ENCODE measurements at regions not wholly inside any gene's neighbourhood (a gene's known extent, or its start where the extent isn't known, plus 50 kb on each side); places are given as distances from the start of the nearest gene placed in this dataset.

DNA sequence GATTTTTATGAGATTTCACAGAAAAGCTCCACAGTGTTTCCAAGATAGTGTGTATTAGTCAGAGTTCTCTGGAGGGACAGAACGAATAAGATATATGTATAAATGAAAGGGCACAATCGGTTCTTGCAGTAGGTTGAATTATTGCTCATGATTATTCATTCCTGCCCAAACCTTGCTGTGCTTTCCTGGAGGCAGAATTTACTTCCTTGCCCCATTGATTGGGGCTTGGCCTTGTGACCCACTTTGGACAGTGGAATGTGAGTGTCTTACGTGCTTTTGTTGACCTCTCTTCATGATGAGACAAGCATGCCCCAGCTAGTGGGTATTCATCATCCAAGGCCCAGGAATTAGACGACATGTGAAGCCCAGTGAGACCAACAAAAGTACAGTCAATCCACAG lies 53.0 kb upstream of the ABCB5 start:
- Histone ChIP-seq H3K27me3 (replicated peaks in 1 of 4; ENCODE audit: control insufficient read depth in 3 of 4, extremely low read depth in 1 of 4, insufficient read depth in 3 of 4, low read length in 3 of 4) (no peaks in the 10 kb centered on the region), H3K23me2 (ENCODE audit: low read depth, low read length) (no peaks in the 10 kb centered on the region), H3K79me1 (ENCODE audit: low read depth, low read length) (no peaks in the 10 kb centered on the region), H4K5ac (ENCODE audit: insufficient read length, low read depth, low read length) (no peak overlapping the region), H3K27ac (ENCODE audit: low read depth, low read length) (no peak overlapping the region), H3K9me3 (ENCODE audit: insufficient read depth in 2 of 2, low read depth in 1 of 2, low read length in 1 of 2) (peaks cover 0 to 3% of the 10 kb centered on the region in 2 experiments; a peak in 1 of 4 replicates), H2BK20ac (ENCODE audit: low read length) (peak overlapping the region; percentile 43; the same call in 1 of the 2 replicates), H3K4me3 (ENCODE audit: extremely low read depth in 1 of 4, insufficient read depth in 2 of 4, low read depth in 3 of 4, low read length in 4 of 4) (no peak overlapping the region), H3K4ac (replicated peaks; ENCODE audit: insufficient read length, low read depth, low read length) (no peak overlapping the region), H3K23ac (ENCODE audit: insufficient read length) (no peak overlapping the region), H3K18ac (ENCODE audit: extremely low read depth, low read length) (no peak overlapping the region), H2AFZ (ENCODE audit: low read length) (no peak overlapping the region), H3K4me2 (ENCODE audit: insufficient read depth in 1 of 2, low read depth in 2 of 2, low read length in 2 of 2) (no peak overlapping the region), H2BK15ac (ENCODE audit: low read length) (no peak overlapping the region), H3K36me3 (ENCODE audit: control insufficient read depth in 2 of 4, insufficient read depth in 4 of 4, low read length in 3 of 4) (no peaks in the 10 kb centered on the region), H4K20me1 (replicated peaks in 1 of 2; ENCODE audit: control insufficient read depth in 1 of 2, insufficient read depth in 2 of 2, low read length in 2 of 2) (no peaks in the 10 kb centered on the region), H2BK120ac (replicated peaks; ENCODE audit: low read depth, low read length) (no peak overlapping the region), H3K79me2 (ENCODE audit: control insufficient read depth in 1 of 2, insufficient read depth in 2 of 2, low read length in 2 of 2) (no peaks in the 10 kb centered on the region), H4K91ac (replicated peaks; ENCODE audit: insufficient read length, low read length) (no peak overlapping the region), H3K14ac (ENCODE audit: insufficient read length) (no peak overlapping the region), H3K9ac (replicated peaks in 1 of 4; ENCODE audit: extremely low read depth in 1 of 4, low read depth in 3 of 4, low read length in 3 of 4) (no peak overlapping the region), H2BK12ac (ENCODE audit: low read depth, low read length) (no peak overlapping the region), H3K56ac (replicated peaks; ENCODE audit: insufficient read length, low read depth, low read length) (no peak overlapping the region), H3K4me1 (replicated peaks in 1 of 4; ENCODE audit: control insufficient read depth in 3 of 4, insufficient read depth in 4 of 4, low read length in 3 of 4) (0 out of 7 replicates have a peak, but pooled peaks cover 0 to 2% (median 0%) of the 10 kb centered on the region in 4 experiments), H2AK5ac (ENCODE audit: low read depth, low read length) (no peak overlapping the region), H4K8ac (ENCODE audit: extremely low read depth, insufficient read depth, low read length) (no peak overlapping the region), H2BK5ac (ENCODE audit: low read depth, low read length) (no peak overlapping the region)
- ChIA-PET CTCF (ENCODE audit: partially characterized antibody) (no interaction called here), POLR2A (ENCODE audit: partially characterized antibody) (no interaction called here)
- no peak for DNase-seq (ENCODE audit: low read depth in 1 of 2, low spot score in 2 of 2)
- WGBS, 2 experiments (ENCODE audit: extremely low coverage in 1 of 2, insufficient coverage in 1 of 2, insufficient read length in 1 of 2, insufficient replicate concordance in 2 of 2, low coverage in 1 of 2, low lambda C conversion rate in 2 of 2, missing lambda C conversion rate in 1 of 2), result 96% methylated on average over 4 of the region's 4 CpGs; no CpG with 5 or more reads in 1 of the 2 experiments
- no peak for FAIRE-seq
- no peak for TF ChIP-seq HDAC2 (IDR thresholded peaks at IDR 0.05; ENCODE audit: borderline replicate concordance in 1 of 2, low read depth in 2 of 2, low read length in 2 of 2)

All from H1 (cell line).